Psoas muscle (tissue), 7 donors: ENCODE measurements at regions not wholly inside any gene's neighbourhood (a gene's known extent, or its start where the extent isn't known, plus 50 kb on each side); places are given as distances from the start of the nearest gene placed in this dataset.
"Not testable (repeated sequence)": the region's sequence is repeated elsewhere in the genome, so short reads cannot be mapped to it uniquely, and the experiment has no call there.

ENCODE experiments used
- ATAC-seq, 4 donors: fragments of 200-7000 bp; cut with Tn5 transposase; one replicate each; pipeline ENCODE4 v1.9.1; 2020; ENCODE audit warnings: moderate library complexity in 3 of 4, mild to moderate bottlenecking in 2 of 4
- DNase-seq, 2 donors: peaks; one replicate each; pipeline ENCODE4 v3.0.0-alpha.2; 2020
- H3K27ac ChIP-seq: fragments of 200-600 bp; one replicate; pipeline ENCODE4 v1.8.0; 2022
- H3K27me3 ChIP-seq, 3 donors: fragments of 200-600 bp in 1 of 3; one replicate each; pipeline versions ENCODE4 v1.6.1 to v1.8.0; 2013 to 2022; ENCODE audit warnings: low read length in 2 of 3, mild to moderate bottlenecking in 2 of 3, moderate library complexity in 1 of 3; ENCODE audit not compliant: insufficient read depth in 3 of 3
- H3K36me3 ChIP-seq, 2 donors: fragments of 200-600 bp in 1 of 2; one replicate each; pipeline versions ENCODE4 v1.6.1 to v1.8.0; 2013 to 2022; ENCODE audit warnings: low read depth in 1 of 2, mild to moderate bottlenecking in 1 of 2, moderate library complexity in 1 of 2; ENCODE audit not compliant: insufficient read depth in 1 of 2
- H3K4me1 ChIP-seq: fragments of 200-600 bp; one replicate; pipeline ENCODE4 v1.8.0; 2022
- H3K4me3 ChIP-seq: fragments of 200-600 bp; one replicate; pipeline ENCODE4 v1.8.0; 2022; ENCODE audit warnings: mild to moderate bottlenecking
- H3K9me3 ChIP-seq: fragments of 200-600 bp; one replicate; pipeline ENCODE4 v1.8.0; 2022
- WGBS, 3 donors: extraction: QIAGEN DNeasy Blood & Tissue Kit; methylation state at CpG; one replicate each; pipeline versions ENCODE4 v1.1.6 to v1.1.7; 2013; 5-methylcytosine and 5-hydroxymethylcytosine counted together
- intact Hi-C, 2 donors: fragments of 100-400 bp; cut with DNase I; formaldehyde crosslinking; loops; one replicate each; pipeline versions ENCODE4 v1.11.0 to v1.14.2; 2022
- TF ChIP-seq, protein P1 (sequence below): fragments of 200-600 bp; IDR thresholded peaks from one replicate; pipeline ENCODE4 v1.8.0; 2022; ENCODE audit warnings: antibody characterized with exemption
- donor health status: healthy with polysubstance abuse.
- donor health status: DM: no; HTN: no; CAD: no; lungs with moderate emphysema.
- donor health status: Bipolar disorder and iron deficiency.
- donor health status: healthy.
- donor health status: DM: yes; HTN: yes; CAD: no.
- donor health status: DM: no; HTN: no; CAD: no.
- donor health status: DM: yes; HTN: yes; CAD: no.

DNA sequence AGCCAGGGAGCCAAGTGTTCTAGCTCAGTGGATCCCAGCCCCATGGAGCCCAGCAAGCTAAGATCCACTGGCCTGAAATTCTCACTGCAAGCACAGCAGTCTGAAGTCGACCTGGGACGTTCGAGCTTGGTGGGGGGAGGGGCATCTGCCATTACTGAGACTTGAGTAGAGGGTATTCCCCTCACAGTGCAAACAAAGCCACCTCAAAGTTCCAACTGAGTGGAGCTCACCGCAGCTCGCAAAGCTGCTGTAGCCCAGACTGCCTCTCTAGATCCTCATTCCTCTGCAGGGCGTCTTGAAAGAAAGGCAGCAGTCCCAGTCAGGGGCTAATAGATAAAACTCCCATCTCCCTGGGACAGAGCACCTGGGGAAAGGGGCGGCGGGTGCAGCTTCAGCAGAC is 226.3 kb downstream of the ZIC3 start:
- WGBS, 3 donors = 59 to 73% (median 73%) methylated on average over 8 of the region's 8 CpGs

DNA sequence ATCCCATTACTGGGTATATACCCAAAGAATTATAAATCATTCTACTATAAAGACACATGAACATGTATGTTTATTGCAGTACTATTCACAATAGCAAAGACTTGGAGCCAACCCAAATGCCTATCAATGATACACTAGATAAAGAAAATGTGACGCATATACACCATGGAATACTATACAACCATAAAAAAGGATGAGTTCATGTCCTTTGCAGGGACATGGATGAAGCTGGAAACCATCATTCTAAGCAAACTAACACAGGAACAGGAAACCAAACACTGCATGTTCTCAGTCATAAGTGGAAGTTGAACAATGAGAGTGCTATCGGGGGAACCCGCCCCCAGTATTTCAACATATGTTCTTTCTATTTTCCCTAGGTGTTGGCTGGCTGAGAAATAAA is 232.0 kb downstream of the ZIC3 start:
- H3K27ac ChIP-seq, H3K4me1 ChIP-seq, ATAC-seq, H3K36me3 ChIP-seq, H3K27me3 ChIP-seq, H3K4me3 ChIP-seq, intact Hi-C loops, H3K9me3 ChIP-seq, DNase-seq: not testable (repeated sequence)
- WGBS, 3 donors = 79 to 91% (median 88%) methylated on average over 3 of the region's 3 CpGs

More for the DNA sequence above, 226.3 kb downstream of the ZIC3 start:
- ATAC-seq (no peak), DNase-seq (no peak)
- H3K4me1 ChIP-seq = no peaks in the 10 kb centered on the region
- no peak overlapping the region for H3K27ac ChIP-seq
- intact Hi-C loops = no loop called here
- H3K27me3 ChIP-seq = no peaks in the 10 kb centered on the region
- TF ChIP-seq, protein P1, sequence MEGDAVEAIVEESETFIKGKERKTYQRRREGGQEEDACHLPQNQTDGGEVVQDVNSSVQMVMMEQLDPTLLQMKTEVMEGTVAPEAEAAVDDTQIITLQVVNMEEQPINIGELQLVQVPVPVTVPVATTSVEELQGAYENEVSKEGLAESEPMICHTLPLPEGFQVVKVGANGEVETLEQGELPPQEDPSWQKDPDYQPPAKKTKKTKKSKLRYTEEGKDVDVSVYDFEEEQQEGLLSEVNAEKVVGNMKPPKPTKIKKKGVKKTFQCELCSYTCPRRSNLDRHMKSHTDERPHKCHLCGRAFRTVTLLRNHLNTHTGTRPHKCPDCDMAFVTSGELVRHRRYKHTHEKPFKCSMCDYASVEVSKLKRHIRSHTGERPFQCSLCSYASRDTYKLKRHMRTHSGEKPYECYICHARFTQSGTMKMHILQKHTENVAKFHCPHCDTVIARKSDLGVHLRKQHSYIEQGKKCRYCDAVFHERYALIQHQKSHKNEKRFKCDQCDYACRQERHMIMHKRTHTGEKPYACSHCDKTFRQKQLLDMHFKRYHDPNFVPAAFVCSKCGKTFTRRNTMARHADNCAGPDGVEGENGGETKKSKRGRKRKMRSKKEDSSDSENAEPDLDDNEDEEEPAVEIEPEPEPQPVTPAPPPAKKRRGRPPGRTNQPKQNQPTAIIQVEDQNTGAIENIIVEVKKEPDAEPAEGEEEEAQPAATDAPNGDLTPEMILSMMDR = no peak
- no peaks in the 10 kb centered on the region for H3K9me3 ChIP-seq
- H3K36me3 ChIP-seq = no peaks in the 10 kb centered on the region
- no peak overlapping the region for H3K4me3 ChIP-seq

DNA sequence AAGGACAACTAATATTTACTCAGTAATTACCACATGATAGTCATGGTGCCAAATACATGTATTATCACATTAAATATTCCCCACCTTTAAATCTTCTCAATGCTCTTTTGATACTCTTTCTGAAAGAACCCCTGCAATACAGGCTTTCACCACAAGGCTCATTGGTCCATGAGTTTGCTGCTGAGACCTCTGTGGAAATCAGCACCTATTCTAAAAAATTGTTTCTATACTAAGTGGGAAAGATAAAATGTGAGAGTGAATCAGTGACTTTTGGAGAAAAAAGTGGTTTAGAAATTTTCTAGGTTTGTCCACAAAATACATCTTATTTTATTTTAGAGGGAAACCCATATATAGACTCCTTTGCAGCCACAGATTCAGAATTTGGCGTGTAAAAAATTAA is 257.3 kb downstream of the ZIC3 start:
- Histone ChIP-seq H3K4me3 (no peak overlapping the region), H3K36me3 (no peaks in the 10 kb centered on the region), H3K9me3 (no peaks in the 10 kb centered on the region), H3K27me3 (no peaks in the 10 kb centered on the region), H3K4me1 (no peaks in the 10 kb centered on the region), H3K27ac (no peak overlapping the region)
- no peak for DNase-seq
- no peak for ATAC-seq
- TF ChIP-seq, protein P1 = peak; percentile 7
- WGBS, 3 donors = 90 to 98% (median 93%) methylated on average over 1 of the region's 1 CpG
- intact Hi-C loops = no loop called here

DNA sequence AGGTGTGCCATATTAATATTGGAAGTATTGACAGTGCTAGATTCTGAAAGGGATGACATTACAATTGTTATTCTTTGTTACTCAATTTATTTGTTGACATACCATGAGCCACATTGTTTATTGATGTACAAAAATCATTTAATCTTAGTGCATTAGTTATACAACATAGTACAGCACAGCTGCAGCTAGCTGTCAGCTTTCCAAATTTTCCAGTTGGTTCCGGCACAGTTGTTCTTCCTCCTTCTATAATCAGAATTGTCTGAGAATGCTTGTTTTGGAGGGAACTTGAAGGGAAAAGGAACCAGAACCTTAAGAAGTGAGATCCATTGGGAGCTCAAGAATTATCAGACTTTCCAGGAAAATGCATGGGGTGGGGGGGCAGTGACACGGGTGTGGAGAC is 281.4 kb downstream of the ZIC3 start:
- TF ChIP-seq, protein P1 = no peak
- no peaks in the 10 kb centered on the region for H3K9me3 ChIP-seq
- DNase-seq = no peak
- no peak overlapping the region for H3K4me3 ChIP-seq
- H3K27ac ChIP-seq = no peak overlapping the region
- 10 to 18% (median 12%) methylated on average over 2 of the region's 2 CpGs for WGBS, 3 donors
- ATAC-seq = no peak
- no peaks in the 10 kb centered on the region for H3K27me3 ChIP-seq
- no peaks in the 10 kb centered on the region for H3K4me1 ChIP-seq
- intact Hi-C loops = no loop called here
- no peaks in the 10 kb centered on the region for H3K36me3 ChIP-seq

DNA sequence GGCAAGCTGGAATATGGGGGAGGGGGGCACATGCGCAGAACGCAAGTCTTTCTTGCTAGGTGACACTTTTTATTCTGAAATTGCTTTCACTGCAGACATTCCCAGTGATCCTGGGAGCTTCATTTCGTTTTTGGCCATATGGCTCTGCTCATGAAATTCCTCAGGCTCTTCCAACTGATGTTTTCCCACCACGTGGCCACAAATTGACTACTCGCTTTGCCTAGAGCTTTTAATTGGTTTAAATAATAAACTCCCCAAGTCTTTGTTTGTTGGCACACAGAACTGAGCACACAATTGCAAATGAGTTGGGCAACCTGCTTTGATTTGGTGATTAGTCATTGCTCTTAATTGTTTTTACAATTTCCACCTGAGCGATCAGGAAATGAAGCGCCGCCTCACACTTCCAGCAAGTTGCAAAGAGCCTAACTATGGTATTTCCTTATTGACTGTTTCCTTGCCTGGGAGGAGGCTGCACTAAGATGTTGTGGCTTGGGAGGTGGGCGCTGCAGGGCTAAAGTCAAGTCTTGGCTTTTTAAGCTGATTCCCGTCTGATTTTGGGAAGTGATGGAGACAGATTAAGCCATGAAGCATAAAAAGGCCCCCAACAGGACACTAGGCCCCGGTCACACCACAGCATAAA is 282.5 kb downstream of the ZIC3 start:
- whole genome bisulfite sequencing, 3 donors = 53 to 60% (median 56%) methylated on average over 11 of the region's 11 CpGs
- no peaks in the 10 kb centered on the region for H3K4me1 ChIP-seq
- H3K4me3 ChIP-seq = no peak overlapping the region
- DNase-seq (no peak), ATAC-seq (no peak)
- no peaks in the 10 kb centered on the region for H3K9me3 ChIP-seq
- TF ChIP-seq, protein P1 = no peak
- H3K27ac ChIP-seq = no peak overlapping the region
- H3K36me3 ChIP-seq = no peaks in the 10 kb centered on the region
- intact Hi-C loops = no loop called here
- no peaks in the 10 kb centered on the region for H3K27me3 ChIP-seq
